ENCODE measurements at regions not wholly inside any gene's neighbourhood (a gene's known extent, or its start where the extent isn't known, plus 50 kb on each side); places are given as distances from the start of the nearest gene placed in this dataset.

DNA sequence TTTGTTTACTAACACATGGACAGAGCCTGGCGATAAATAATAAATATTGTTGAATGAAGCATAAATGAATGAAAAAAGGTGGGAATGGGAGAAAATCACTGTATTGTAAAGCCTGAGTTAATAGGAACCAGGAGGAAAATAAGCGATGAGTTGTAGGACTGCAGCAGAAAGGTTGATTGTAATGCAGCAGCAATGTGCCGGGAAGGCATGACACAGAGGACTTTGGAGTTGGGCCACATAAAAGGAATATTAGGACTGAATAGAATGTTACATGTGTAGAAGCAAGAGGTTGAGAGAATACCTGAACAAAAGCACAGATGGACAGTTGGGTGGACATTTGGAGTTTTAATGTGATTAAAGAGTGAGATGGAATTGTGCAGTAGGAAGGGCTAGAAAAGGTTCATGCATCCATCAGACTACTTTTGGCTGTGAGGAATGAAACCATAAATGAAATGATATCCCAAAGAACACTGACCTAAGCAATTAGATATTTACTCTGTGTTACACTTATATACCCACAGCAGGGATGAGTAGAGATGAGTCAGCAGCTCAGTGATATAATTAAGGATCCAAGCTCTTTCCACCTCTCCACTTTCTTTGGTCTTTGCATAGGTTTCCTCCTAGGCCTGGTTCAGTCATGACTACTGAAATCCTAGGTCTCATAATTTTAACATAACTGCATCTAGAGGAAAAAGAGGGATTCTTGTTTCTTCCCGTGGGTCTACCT lies 55.4 kb downstream of the CCER1 start:
- no peak for DNase-seq (ENCODE audit: extremely low read depth, low read depth)
- H3K4me3 ChIP-seq (replicated peaks; ENCODE audit: low read depth, low read length): no peak overlapping the region
- TF ChIP-seq, protein P1, sequence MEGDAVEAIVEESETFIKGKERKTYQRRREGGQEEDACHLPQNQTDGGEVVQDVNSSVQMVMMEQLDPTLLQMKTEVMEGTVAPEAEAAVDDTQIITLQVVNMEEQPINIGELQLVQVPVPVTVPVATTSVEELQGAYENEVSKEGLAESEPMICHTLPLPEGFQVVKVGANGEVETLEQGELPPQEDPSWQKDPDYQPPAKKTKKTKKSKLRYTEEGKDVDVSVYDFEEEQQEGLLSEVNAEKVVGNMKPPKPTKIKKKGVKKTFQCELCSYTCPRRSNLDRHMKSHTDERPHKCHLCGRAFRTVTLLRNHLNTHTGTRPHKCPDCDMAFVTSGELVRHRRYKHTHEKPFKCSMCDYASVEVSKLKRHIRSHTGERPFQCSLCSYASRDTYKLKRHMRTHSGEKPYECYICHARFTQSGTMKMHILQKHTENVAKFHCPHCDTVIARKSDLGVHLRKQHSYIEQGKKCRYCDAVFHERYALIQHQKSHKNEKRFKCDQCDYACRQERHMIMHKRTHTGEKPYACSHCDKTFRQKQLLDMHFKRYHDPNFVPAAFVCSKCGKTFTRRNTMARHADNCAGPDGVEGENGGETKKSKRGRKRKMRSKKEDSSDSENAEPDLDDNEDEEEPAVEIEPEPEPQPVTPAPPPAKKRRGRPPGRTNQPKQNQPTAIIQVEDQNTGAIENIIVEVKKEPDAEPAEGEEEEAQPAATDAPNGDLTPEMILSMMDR (IDR thresholded peaks at IDR 0.05; ENCODE audit: low read depth, low read length, missing control alignments): no peak

DNA sequence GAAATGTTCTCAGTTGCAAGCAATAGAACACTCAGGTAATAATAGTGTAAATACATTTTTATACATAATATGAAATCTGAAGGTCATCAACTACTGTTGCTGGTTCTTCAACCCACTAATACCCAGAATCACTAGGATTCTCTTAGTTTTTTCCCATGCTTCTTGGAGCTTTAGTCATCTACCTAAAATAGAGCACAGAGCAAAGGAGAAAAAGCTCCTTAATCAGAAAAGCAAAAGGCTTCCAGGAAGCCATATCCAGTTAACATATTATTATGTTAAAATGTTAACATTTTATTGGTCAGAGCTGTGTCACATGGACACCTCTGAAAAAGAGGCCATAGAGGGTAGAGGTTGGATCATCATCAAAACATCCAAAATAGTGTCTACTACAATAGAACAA lies 57.0 kb downstream of the CCER1 start:
- no peak for DNase-seq (ENCODE audit: extremely low read depth, low read depth)
- TF ChIP-seq, protein P1 (IDR thresholded peaks at IDR 0.05; ENCODE audit: low read depth, low read length, missing control alignments): no peak
- no peak overlapping the region for H3K4me3 ChIP-seq (replicated peaks; ENCODE audit: low read depth, low read length)

DNA sequence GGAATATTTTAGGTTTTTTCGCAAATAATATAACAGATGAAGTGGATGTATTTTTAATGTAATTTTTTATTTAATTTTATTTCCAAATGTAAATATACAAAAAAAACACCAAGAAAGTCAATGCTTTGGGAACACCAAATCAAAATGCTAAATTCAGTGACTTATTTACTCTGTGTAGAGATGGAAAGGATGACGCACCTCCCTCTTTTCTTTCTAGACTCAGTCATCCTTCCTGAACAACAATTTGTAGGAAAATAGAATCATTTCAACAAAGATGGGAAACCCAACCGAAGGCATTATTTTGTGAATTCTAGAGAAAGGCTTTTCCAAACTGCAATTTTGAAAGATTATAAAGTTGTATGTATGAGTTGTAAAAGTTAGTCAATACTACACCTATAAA lies 57.7 kb downstream of the CCER1 start:
- no peak for DNase-seq (ENCODE audit: extremely low read depth, low read depth)
- no peak overlapping the region for H3K4me3 ChIP-seq (replicated peaks; ENCODE audit: low read depth, low read length)
- TF ChIP-seq, protein P1 (IDR thresholded peaks at IDR 0.05; ENCODE audit: low read depth, low read length, missing control alignments): no peak

GRCh38 chr12:90896821-90897220 lies 58.2 kb downstream of the CCER1 start:
- DNase-seq (ENCODE audit: extremely low read depth, low read depth): no peak
- H3K4me3 ChIP-seq (replicated peaks; ENCODE audit: low read depth, low read length): no peak overlapping the region
- TF ChIP-seq, protein P1 (IDR thresholded peaks at IDR 0.05; ENCODE audit: low read depth, low read length, missing control alignments): no peak

GRCh38 chr12:90896164-90896563 lies 58.8 kb downstream of the CCER1 start:
- peak; percentile 19 for DNase-seq (ENCODE audit: extremely low read depth, low read depth)
- TF ChIP-seq, protein P1 (IDR thresholded peaks at IDR 0.05; ENCODE audit: low read depth, low read length, missing control alignments): no peak
- H3K4me3 ChIP-seq (replicated peaks; ENCODE audit: low read depth, low read length): no peak overlapping the region

GRCh38 chr12:90888316-90888715 lies 66.7 kb downstream of the CCER1 start:
- no peak for DNase-seq (ENCODE audit: extremely low read depth, low read depth)
- TF ChIP-seq, protein P1 (IDR thresholded peaks at IDR 0.05; ENCODE audit: low read depth, low read length, missing control alignments): no peak
- no peak overlapping the region for H3K4me3 ChIP-seq (replicated peaks; ENCODE audit: low read depth, low read length)

DNA sequence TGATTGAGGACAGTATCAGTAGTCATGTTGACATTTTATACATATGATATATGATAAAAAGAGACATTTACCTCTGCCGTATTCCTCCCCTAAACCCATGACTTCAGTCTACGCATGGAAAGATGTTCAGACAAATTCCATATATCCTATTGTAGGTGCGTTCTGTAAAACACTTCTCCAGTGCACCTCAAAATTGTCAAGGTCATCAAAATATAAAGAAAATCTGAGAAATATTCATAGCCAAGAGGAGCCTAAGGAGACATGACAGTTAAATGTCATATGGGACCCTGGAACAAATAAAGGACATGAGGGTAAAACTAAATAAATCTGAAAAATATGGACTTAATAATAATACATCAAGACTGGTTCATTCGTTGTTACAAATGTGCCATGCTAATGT lies 71.5 kb downstream of the CCER1 start:
- TF ChIP-seq, protein P1 (IDR thresholded peaks at IDR 0.05; ENCODE audit: low read depth, low read length, missing control alignments): no peak
- no peak overlapping the region for H3K4me3 ChIP-seq (replicated peaks; ENCODE audit: low read depth, low read length)
- DNase-seq (ENCODE audit: extremely low read depth, low read depth): no peak
